Tibial nerve (tissue), 4 donors: ENCODE measurements at regions not wholly inside any gene's neighbourhood (a gene's known extent, or its start where the extent isn't known, plus 50 kb on each side); places are given as distances from the start of the nearest gene placed in this dataset.

Experiments
- EP300 ChIP-seq, 2 donors: sonication (generic); formaldehyde crosslinking; IDR thresholded peaks; one replicate each; pipeline ENCODE4 v1.6.1; 2017; ENCODE audit warnings: antibody characterized with exemption in 2 of 2, mild to moderate bottlenecking in 1 of 2
- TF ChIP-seq, protein P1 (sequence below), 5 experiments: fragments of 200-600 bp in 3 of 5; fragments of 450-650 bp in 2 of 5; sonication (generic) in 3 of 5; IDR thresholded peaks; one replicate each; pipeline ENCODE4 v1.5.1; 2016 to 2019; ENCODE audit warnings: antibody characterized with exemption in 5 of 5, mild to moderate bottlenecking in 3 of 5, moderate library complexity in 2 of 5

DNA sequence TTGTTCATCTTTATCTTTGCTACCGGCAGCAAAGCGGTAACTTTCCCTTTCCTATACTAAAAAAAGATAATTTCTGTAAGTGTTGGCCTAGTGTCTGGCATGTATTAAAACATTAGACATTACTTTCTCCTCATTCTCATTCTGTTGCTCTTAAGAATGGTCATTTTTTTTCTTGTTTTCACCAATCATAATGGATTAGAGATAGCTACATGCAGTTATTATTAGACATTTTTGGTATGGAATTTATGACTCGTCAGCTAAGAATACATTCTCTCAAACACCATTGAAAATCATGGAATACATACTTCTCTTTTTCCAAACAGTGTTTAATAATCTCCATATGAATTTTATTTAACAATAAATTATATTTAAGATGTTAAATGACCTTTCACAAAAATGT lies 1154.6 kb downstream of the BRINP3 start:
- TF ChIP-seq, protein P1, sequence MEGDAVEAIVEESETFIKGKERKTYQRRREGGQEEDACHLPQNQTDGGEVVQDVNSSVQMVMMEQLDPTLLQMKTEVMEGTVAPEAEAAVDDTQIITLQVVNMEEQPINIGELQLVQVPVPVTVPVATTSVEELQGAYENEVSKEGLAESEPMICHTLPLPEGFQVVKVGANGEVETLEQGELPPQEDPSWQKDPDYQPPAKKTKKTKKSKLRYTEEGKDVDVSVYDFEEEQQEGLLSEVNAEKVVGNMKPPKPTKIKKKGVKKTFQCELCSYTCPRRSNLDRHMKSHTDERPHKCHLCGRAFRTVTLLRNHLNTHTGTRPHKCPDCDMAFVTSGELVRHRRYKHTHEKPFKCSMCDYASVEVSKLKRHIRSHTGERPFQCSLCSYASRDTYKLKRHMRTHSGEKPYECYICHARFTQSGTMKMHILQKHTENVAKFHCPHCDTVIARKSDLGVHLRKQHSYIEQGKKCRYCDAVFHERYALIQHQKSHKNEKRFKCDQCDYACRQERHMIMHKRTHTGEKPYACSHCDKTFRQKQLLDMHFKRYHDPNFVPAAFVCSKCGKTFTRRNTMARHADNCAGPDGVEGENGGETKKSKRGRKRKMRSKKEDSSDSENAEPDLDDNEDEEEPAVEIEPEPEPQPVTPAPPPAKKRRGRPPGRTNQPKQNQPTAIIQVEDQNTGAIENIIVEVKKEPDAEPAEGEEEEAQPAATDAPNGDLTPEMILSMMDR (IDR thresholded peaks at IDR 0.05): no peak
- TF ChIP-seq EP300 (IDR thresholded peaks at IDR 0.05): no peak
